NCI-H146 treated with DMSO at 0.1 percent for 48 hours (cell line): ENCODE measurements at regions not wholly inside any gene's neighbourhood (a gene's known extent, or its start where the extent isn't known, plus 50 kb on each side); places are given as distances from the start of the nearest gene placed in this dataset.

Experiments used
- DNase-seq: peaks from one replicate; lab custom pipeline; 2025; ENCODE audit not compliant: unreplicated experiment; lab: John Stamatoyannopoulos, UW

GRCh38 chr11:128198216-128198772 lies 389.1 kb downstream of the ETS1 start:
- DNase-seq: no peak

DNA sequence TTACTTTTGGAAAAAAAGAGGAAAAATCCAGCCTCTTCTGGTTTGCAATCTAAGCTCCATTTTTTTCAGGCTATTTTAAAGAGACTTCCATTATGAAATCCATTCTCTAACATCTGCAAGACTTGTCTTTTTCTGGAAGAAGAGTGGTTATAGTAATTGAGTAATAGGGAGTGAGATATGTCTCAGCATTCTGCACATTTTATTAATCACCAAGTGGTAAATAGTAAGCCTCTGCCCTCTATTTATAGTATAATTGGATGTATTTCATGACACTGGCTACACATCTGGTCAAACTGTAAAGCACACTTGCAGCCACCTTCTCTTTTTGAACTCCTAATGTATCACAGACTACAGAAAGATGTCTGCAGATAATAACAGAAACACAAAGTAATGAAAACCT lies 391.1 kb downstream of the ETS1 start:
- DNase-seq: no peak

DNA sequence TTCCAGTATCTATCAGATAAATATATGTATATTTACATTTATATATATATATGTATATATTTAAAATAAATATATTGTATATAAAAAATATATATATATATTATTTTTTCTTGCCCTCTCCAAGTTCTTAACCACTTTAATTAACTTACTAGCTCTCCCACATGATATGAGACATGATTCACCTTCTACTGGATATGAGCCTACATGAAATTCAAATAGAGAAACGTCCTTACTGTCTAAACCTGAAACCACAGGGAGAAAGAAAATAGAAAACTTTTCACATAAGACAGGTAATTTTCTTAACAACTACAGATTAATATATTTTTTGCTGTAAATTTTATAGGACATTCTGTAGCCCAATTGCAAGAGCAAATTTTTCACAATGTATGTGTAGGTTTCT lies 391.6 kb downstream of the ETS1 start:
- DNase-seq: no peak

DNA sequence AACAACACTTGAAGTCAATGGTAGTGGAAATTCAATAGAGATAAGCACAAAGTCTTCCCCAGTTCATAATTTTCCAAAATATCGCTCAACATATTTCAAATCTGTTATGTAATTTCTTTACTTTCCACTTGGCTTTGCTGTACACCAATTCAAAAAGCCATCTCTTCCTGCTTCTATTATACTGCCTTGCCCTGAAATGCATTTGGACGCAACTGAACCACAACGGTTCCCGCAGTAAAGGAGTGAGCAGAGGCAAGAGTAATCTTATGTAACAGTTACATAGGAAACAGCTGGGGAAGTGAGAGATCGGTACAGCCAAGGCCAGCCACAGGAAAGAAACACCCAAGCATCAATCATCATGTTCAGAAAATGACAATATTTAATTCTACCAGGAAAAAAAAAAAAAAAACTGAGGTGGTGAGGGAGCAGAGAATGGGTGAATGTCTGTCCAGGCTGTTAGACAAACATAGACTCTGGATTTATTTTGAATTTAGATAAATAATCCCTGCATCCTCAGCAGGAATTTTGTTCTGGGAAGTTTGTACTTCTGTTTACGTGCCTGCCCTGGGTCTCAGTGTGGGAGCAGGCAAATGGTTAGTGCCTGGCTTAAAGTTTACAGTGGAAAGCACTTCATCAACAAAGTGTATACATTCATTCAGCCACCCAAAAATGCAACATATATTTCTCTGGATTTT lies 392.2 kb downstream of the ETS1 start:
- no peak for DNase-seq

GRCh38 chr11:128194216-128194615 lies 393.1 kb downstream of the ETS1 start:
- DNase-seq: no peak

DNA sequence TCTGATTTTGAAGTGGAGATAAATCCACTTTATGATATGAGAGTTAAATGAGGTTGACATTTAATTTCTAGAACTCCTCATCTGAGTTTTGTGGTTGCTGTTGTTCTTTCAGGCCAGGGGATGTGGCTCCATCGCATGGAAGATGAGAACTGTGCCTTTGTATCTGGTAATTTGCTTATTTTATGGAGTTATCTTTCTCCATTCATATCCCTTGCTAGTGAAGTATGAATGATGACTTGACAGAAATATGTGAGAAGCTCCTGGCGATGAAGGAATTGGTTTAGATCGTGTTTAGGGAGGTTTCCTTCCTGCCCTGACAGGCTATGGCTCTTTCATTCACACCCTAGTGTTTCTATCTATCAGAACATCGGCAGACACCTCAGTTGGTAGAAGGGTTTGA lies 393.7 kb downstream of the ETS1 start:
- no peak for DNase-seq

GRCh38 chr11:128190312-128190711 lies 397.0 kb downstream of the ETS1 start:
- no peak for DNase-seq

- no peak for DNase-seq
These were observed 397.5 kb downstream of the ETS1 start for GRCh38 chr11:128189823-128190222.

DNA sequence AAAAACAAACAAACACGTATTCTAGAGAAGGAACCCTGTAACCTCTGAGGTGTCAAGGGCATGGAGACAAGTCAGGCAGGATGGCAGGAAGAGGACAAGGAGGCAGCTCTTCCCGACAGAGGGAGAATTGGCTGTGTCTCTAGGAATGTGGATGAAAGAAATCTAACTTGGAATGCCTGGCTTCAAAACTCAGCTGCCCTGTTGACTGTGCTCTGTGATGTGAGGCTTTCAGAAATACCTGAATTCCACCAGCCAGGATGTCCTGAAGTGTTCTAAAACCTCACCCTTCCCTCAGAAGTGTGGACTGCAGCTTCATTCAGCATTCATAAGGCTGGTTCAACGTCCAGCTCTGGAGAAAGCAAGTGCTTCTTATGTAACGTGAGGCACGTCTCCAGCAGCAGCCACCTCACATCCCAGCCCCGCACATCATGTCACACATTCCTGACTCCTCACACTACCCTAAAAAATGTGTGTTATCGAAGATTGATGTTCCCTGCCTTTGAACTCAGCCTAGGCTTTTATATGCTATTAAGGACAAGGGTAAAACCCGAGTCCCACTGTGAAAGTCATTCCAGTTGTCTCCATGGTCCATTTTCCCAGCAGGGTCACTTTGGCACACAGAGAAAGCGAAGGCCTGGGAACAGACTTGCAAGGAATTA lies 398.9 kb downstream of the ETS1 start:
- no peak for DNase-seq

GRCh38 chr11:128187835-128188234 lies 399.5 kb downstream of the ETS1 start:
- no peak for DNase-seq

DNA sequence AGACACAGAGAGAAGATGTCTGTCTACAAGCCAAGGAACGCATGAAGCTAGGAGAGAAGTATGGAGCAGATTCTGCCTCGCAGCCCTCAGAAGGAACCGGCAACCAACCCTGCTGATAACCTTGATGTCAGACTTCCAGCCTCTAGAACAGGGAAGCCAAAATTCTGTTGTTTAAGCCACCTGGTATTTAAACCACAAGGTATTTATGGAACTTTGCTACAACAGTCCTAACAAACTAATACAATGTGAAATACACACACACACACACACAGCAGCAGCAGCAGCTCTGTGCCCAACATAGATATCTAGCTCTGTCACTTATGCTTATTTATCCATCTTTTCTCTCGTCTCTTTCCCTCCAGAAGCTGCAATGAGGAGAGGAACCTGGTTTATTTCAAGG lies 400.0 kb downstream of the ETS1 start:
- no peak for DNase-seq

DNA sequence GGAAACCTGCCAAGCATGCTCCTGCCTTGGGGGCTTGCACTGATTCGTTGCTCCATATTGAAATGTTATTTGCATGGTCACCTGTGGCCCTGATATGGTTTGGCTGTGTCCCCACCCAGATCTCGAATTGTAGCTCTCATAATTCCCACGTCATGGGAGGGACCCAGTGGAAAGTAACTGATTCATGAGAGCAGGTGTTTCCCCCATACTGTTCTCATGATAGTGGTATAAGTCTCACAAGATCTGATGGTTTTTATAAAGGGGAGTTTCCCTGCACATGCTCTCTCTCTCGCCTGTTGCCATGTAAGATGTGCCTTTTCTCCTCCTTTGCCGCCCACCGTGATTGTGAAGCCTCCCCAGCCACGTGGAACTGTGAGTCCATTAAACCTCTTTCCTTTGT lies 402.4 kb downstream of the ETS1 start:
- no peak for DNase-seq

DNA sequence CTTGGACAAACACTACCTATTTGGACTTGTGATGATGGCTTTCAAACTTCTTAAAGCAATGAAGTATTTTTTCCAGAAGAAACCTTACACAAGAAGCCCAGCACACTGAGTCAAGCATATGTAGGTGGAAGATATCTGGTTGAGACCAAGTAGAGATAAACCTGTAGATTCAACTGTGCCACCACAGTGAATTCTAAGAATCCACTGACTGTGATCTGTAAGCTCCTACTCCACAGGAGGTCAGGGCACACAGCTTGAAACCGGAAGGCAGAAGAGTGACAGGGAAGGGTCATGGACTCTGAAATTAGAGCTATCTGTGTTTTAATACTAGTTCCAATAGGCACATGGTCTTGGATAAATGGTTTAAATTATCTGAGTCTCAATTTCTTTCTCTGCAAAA lies 404.5 kb downstream of the ETS1 start:
- DNase-seq: peak; percentile 67

GRCh38 chr11:128181984-128182383 lies 405.4 kb downstream of the ETS1 start:
- no peak for DNase-seq

GRCh38 chr11:128181088-128181480 lies 406.3 kb downstream of the ETS1 start:
- DNase-seq: no peak

GRCh38 chr11:128180441-128181087 lies 406.8 kb downstream of the ETS1 start:
- DNase-seq: peak; percentile 72

- DNase-seq: no peak
These were observed 407.8 kb downstream of the ETS1 start for GRCh38 chr11:128179512-128179911.

DNA sequence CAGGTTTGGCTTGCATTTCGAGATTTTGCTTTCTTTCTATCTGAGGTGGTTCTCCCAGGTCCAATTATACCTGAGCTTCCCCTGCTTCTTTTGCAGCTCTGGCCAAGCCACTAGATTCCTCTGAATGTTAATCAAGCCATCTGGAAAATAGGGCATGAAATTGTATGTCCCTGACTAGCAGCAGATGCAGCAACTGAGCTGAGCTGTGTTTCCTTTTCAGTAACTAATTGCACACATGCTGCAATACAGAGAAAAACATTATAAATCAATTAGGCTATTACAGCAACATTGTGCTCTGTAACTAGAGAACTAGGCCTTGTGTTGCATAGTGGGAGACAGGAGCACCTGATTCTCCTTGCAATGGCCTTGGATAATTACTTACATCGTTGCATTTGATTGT lies 408.3 kb downstream of the ETS1 start:
- peak; percentile 76 for DNase-seq

DNA sequence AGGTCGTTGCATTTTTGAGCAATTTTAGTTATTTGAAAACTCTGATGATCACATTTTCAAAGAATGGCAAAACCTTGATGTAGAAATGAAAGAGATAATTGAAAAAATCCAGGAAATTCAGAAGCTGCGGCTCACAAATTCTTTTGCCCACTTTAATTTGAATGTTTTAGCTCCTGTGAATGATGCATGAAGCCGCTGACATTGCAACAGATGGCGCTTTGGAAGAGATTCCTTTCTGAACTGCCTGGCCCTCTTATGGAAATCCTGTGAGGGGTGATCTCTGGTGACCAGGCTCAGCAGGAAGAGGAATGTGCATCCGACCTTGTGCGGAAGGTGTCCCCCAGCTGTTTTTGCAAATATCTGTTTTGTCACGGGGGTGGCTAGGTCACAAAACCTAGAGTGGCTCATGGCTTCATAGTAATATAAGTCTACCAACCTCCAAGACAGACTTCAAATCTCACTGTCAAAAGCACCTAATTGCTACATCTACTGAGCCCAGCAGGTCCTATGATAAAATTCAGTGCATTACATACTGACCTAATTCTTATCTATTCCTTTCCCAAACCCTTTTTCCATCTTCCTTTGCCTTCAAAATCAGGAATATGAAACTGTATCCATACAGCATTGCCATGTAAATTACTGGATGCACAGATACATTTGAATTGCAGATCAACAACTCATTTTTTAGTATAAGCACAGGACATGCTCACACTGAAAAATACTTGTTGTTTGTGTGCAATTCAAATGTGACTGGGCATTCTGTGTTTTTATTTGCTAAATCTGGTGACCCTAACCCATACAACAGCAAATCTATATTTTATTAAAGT lies 412.7 kb downstream of the ETS1 start:
- no peak for DNase-seq

- DNase-seq: peak; percentile 76
These were observed 415.1 kb downstream of the ETS1 start for GRCh38 chr11:128172046-128172878.
